GM20000 (cell line): ENCODE measurements at regions not wholly inside any gene's neighbourhood (a gene's known extent, or its start where the extent isn't known, plus 50 kb on each side); places are given as distances from the start of the nearest gene placed in this dataset.

Experiments
- DNase-seq: peaks from one replicate; pipeline ENCODE4 v3.0.0; 2012; ENCODE audit warnings: low spot score
- CTCF ChIP-seq: IDR thresholded peaks from 2 replicates; pipeline ENCODE4 v1.5.1; 2012; ENCODE audit warnings: mild to moderate bottlenecking, control low read depth; ENCODE audit errors: extremely low read depth, missing control alignments

GRCh38 chr5:52202256-52202655 lies 585.5 kb upstream of the ITGA1 start:
- TF ChIP-seq CTCF: no peak
- DNase-seq: no peak

GRCh38 chr5:52204310-52204709 lies 583.4 kb upstream of the ITGA1 start:
- no peak for TF ChIP-seq CTCF
- DNase-seq: no peak
